Fibroblast of lung (primary cell): ENCODE measurements at regions not wholly inside any gene's neighbourhood (a gene's known extent, or its start where the extent isn't known, plus 50 kb on each side); places are given as distances from the start of the nearest gene placed in this dataset.

Source experiments
- CTCF ChIP-seq, 2 donors: IDR thresholded peaks in 1 of 2; conservative IDR thresholded peaks in 1 of 2; 1 replicate in 1 of 2; 2 replicates in 1 of 2; pipeline ENCODE4 v1.5.1; 2011 to 2012; ENCODE audit warnings: low read length in 2 of 2, control low read depth in 1 of 2, inconsistent platforms in 1 of 2, low read depth in 1 of 2, mild to moderate bottlenecking in 1 of 2
- EZH2 ChIP-seq: IDR thresholded peaks from 2 replicates; pipeline ENCODE4 v1.5.1; 2012; ENCODE audit warnings: low read length, control low read depth, mild to moderate bottlenecking; ENCODE audit errors: missing control alignments

GRCh38 chr21:19049567-19049966 is 646.0 kb upstream of the TMPRSS15 start:
- TF ChIP-seq CTCF (conservative IDR thresholded peaks at IDR 0.05 in 1 of 2, IDR thresholded peaks at IDR 0.05 in 1 of 2; ENCODE audit: low read depth in 1 of 2, low read length in 2 of 2) = no peak
- no peak for TF ChIP-seq EZH2
